SK-N-SH treated with all-trans-retinoic acid at 6 μM for 48 hours (cell line): ENCODE measurements at regions not wholly inside any gene's neighbourhood (a gene's known extent, or its start where the extent isn't known, plus 50 kb on each side); places are given as distances from the start of the nearest gene placed in this dataset.
"Not testable (repeated sequence)": the region's sequence is repeated elsewhere in the genome, so short reads cannot be mapped to it uniquely, and the experiment has no call there.

Experiments
- ARNTL ChIP-seq: fragments of 450-650 bp; formaldehyde crosslinking; IDR thresholded peaks from 2 replicates; pipeline ENCODE4 v1.5.0; 2020; ENCODE audit warnings: low read depth, mild to moderate bottlenecking, moderate library complexity, borderline replicate concordance
- BACH2 ChIP-seq: fragments of 250-450 bp; sonication (Bioruptor Pico); IDR thresholded peaks from 2 replicates; pipeline ENCODE4 v1.9.0; 2021; ENCODE audit warnings: mild to moderate bottlenecking, borderline replicate concordance
- CREB5 ChIP-seq: fragments of 250-450 bp; sonication (Bioruptor Pico); IDR thresholded peaks from 2 replicates; pipeline ENCODE4 v1.5.1; 2020; ENCODE audit warnings: low read depth, mild to moderate bottlenecking, moderate library complexity
- ESRRG ChIP-seq: fragments of 250-450 bp; sonication (Bioruptor Pico); IDR thresholded peaks from 2 replicates; pipeline ENCODE4 v1.6.1; 2021; ENCODE audit warnings: mild to moderate bottlenecking
- ISL1 ChIP-seq: fragments of 250-450 bp; sonication (Bioruptor Pico); IDR thresholded peaks from 2 replicates; pipeline ENCODE4 v2.1.2; 2022; ENCODE audit warnings: mild to moderate bottlenecking, moderate library complexity
- OSR1 ChIP-seq: fragments of 250-450 bp; sonication (Bioruptor Pico); IDR thresholded peaks from 2 replicates; pipeline ENCODE4 v1.8.0; 2022; ENCODE audit warnings: moderate library complexity, mild to moderate bottlenecking, inconsistent platforms
- PATZ1 ChIP-seq: fragments of 250-450 bp; sonication (Bioruptor Pico); IDR thresholded peaks from 2 replicates; pipeline ENCODE4 v1.8.0; 2020; ENCODE audit warnings: mild to moderate bottlenecking, moderate library complexity, borderline replicate concordance
- TOX ChIP-seq: fragments of 250-450 bp; sonication (Bioruptor Pico); IDR thresholded peaks from 2 replicates; pipeline ENCODE4 v1.8.0; 2021; ENCODE audit warnings: mild to moderate bottlenecking, moderate library complexity, borderline replicate concordance
- ZFP30 ChIP-seq: fragments of 450-650 bp; formaldehyde crosslinking; IDR thresholded peaks from 2 replicates; pipeline ENCODE4 v1.5.0; 2022; ENCODE audit warnings: mild to moderate bottlenecking, moderate library complexity

- not testable (repeated sequence) for TF ChIP-seq ISL1; CREB5; PATZ1 (CRISPR knock-in tag); ZFP30 (CRISPR knock-in tag); OSR1 (CRISPR knock-in tag); ARNTL (CRISPR knock-in tag); TOX (CRISPR knock-in tag); BACH2 (CRISPR knock-in tag); ESRRG (CRISPR knock-in tag)
Measured at GRCh38 chr7:150169515-150169914, 153.6 kb upstream of the LRRC61 start.
